Uterus (tissue), 3 donors: ENCODE measurements at regions not wholly inside any gene's neighbourhood (a gene's known extent, or its start where the extent isn't known, plus 50 kb on each side); places are given as distances from the start of the nearest gene placed in this dataset.

Source experiments
- DNase-seq, 2 donors: peaks; one replicate each; pipeline ENCODE4 v3.0.0-alpha.2; 2019 to 2020
- H3K27ac ChIP-seq, 2 donors: fragments of 200-600 bp; sonication (generic); 1 replicate in 1 of 2; 2 replicates in 1 of 2; pipeline ENCODE4 v1.5.1; 2016 to 2018
- H3K27me3 ChIP-seq, 2 donors: fragments of 200-600 bp; sonication (generic); one replicate each; pipeline ENCODE4 v1.5.1; 2018 to 2019; ENCODE audit warnings: control low read depth in 1 of 2
- H3K36me3 ChIP-seq, 2 donors: fragments of 200-600 bp; sonication (generic); one replicate each; pipeline ENCODE4 v1.5.1; 2019; ENCODE audit warnings: control low read depth in 1 of 2
- H3K4me1 ChIP-seq, 2 donors: fragments of 200-600 bp; sonication (generic); one replicate each; pipeline ENCODE4 v1.5.1; 2018 to 2019; ENCODE audit warnings: control low read depth in 1 of 2
- H3K4me3 ChIP-seq, 2 donors: fragments of 200-600 bp; sonication (generic); 1 replicate in 1 of 2; 2 replicates in 1 of 2; pipeline ENCODE4 v1.5.1; 2018 to 2019; ENCODE audit warnings: mild to moderate bottlenecking in 1 of 2
- H3K9me3 ChIP-seq, 2 donors: fragments of 200-600 bp; sonication (generic); one replicate each; pipeline ENCODE4 v1.5.1; 2019; ENCODE audit warnings: control low read depth in 1 of 2
- POLR2A ChIP-seq, 2 donors: fragments of 450-650 bp; IDR thresholded peaks; one replicate each; pipeline ENCODE4 v1.6.1; 2016; ENCODE audit warnings: antibody characterized with exemption in 2 of 2, mild to moderate bottlenecking in 1 of 2, moderate library complexity in 1 of 2
- intact Hi-C: fragments of 100-400 bp; cut with DNase I; formaldehyde crosslinking; loops from one replicate; pipeline ENCODE4 v1.15.1; 2023; ENCODE audit warnings: low total_unique reads
- TF ChIP-seq, protein P1 (sequence below), 4 experiments: fragments of 200-600 bp in 2 of 4; fragments of 450-650 bp in 2 of 4; sonication (generic) in 2 of 4; IDR thresholded peaks; one replicate each; pipeline ENCODE4 v1.5.1; 2016 to 2019; ENCODE audit warnings: antibody characterized with exemption in 4 of 4, mild to moderate bottlenecking in 2 of 4, moderate library complexity in 1 of 4
- donor health status: DM: yes; HTN: yes; CAD: no.

DNA sequence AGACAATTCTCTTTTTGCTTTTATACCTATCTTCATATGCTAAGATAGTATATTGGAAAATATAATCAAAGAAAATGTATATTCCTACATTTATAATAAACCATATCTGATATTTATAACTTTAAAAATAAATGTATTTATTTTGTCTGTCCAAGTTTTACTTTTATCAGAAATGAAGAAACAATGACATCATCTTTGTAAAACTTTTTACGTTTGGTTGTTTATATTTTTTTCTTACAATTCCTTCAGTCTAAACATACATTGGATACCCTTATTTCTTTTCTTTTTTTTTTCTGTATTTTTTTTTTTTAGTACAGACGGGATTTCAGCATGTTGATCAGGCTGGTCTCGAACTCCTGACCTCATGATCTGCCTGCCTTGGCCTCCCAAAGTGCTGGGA lies 1577.0 kb upstream of the SLC39A10 start:
- Histone ChIP-seq H3K4me1 (no peaks in the 10 kb centered on the region), H3K4me3 (no peak overlapping the region), H3K9me3 (no peaks in the 10 kb centered on the region), H3K27ac (no peak overlapping the region), H3K27me3 (no peaks in the 10 kb centered on the region), H3K36me3 (no peaks in the 10 kb centered on the region)
- intact Hi-C loops: no loop called here
- no peak for TF ChIP-seq POLR2A (IDR thresholded peaks at IDR 0.05)
- TF ChIP-seq, protein P1, sequence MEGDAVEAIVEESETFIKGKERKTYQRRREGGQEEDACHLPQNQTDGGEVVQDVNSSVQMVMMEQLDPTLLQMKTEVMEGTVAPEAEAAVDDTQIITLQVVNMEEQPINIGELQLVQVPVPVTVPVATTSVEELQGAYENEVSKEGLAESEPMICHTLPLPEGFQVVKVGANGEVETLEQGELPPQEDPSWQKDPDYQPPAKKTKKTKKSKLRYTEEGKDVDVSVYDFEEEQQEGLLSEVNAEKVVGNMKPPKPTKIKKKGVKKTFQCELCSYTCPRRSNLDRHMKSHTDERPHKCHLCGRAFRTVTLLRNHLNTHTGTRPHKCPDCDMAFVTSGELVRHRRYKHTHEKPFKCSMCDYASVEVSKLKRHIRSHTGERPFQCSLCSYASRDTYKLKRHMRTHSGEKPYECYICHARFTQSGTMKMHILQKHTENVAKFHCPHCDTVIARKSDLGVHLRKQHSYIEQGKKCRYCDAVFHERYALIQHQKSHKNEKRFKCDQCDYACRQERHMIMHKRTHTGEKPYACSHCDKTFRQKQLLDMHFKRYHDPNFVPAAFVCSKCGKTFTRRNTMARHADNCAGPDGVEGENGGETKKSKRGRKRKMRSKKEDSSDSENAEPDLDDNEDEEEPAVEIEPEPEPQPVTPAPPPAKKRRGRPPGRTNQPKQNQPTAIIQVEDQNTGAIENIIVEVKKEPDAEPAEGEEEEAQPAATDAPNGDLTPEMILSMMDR (IDR thresholded peaks at IDR 0.05): no peak
- DNase-seq: no peak

DNA sequence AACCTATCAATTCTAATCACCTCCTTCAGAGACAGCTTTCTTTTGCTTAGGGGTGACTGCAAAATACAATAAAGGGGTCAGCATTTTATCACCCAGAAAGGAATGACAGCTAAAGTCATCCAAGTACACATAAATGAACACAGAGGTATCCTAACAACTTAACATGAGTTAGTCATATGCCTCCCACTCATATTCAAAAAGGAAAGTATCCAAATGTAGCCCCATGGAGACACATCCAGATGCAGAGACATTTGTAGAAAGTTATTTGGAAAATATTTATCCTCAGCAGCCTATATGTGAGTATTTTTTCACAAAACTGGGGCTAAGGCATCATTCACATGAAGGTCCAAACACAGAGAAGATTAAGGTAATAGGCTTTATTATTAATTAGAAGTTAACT lies 1579.7 kb upstream of the SLC39A10 start:
- no peak overlapping the region for H3K4me3 ChIP-seq
- H3K36me3 ChIP-seq: no peaks in the 10 kb centered on the region
- H3K27ac ChIP-seq: no peak overlapping the region
- H3K9me3 ChIP-seq: no peaks in the 10 kb centered on the region
- DNase-seq: no peak
- intact Hi-C loops: no loop called here
- no peak for TF ChIP-seq POLR2A (IDR thresholded peaks at IDR 0.05)
- TF ChIP-seq, protein P1 (IDR thresholded peaks at IDR 0.05): no peak
- H3K4me1 ChIP-seq: no peaks in the 10 kb centered on the region
- H3K27me3 ChIP-seq: no peaks in the 10 kb centered on the region

DNA sequence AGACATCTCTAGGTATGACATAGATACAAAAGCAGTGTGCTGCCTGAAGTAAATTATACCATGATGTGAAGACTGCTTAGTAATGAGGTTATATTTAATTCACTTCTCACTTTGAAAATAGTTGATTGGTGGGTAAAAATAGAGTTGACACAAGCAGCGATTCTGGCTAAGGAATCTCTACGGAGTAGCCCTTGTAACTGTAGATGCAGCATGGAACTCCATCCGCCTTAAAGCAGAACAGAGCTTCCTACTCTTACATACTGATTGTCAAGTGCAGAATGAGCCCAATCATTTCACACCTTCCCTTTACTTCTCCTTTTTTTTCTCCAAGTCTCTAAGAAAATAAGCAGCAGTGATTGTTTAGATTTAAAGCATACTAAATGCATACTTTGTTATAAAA lies 1594.6 kb upstream of the SLC39A10 start:
- TF ChIP-seq, protein P1 (IDR thresholded peaks at IDR 0.05): no peak
- no peak for TF ChIP-seq POLR2A (IDR thresholded peaks at IDR 0.05)
- Histone ChIP-seq H3K36me3 (no peaks in the 10 kb centered on the region), H3K4me3 (no peak overlapping the region), H3K27me3 (no peaks in the 10 kb centered on the region), H3K9me3 (no peaks in the 10 kb centered on the region), H3K27ac (no peak overlapping the region), H3K4me1 (no peaks in the 10 kb centered on the region)
- no peak for DNase-seq
- intact Hi-C loops: no loop called here

DNA sequence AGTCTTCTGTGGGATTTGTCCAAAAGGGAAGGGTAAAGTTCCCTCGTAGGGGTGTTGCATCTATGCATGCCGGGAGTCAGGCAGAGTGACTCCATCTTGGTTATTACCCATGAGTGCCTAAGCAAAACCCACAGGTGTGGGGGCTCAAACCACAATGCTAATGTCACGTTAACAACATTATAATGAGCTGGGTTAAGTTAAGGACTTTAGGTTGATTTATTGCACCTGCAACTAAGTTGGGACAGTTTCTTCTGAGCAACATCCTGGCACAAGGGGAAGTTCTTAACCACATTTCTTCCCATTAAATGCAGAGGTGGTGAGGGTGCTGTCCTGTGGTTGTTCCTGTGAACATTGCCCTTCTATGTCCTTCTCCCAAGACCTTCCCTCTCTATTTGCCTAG lies 1596.8 kb upstream of the SLC39A10 start:
- H3K9me3 ChIP-seq: no peaks in the 10 kb centered on the region
- no peak overlapping the region for H3K27ac ChIP-seq
- TF ChIP-seq, protein P1 (IDR thresholded peaks at IDR 0.05): no peak
- TF ChIP-seq POLR2A (IDR thresholded peaks at IDR 0.05): no peak
- no peaks in the 10 kb centered on the region for H3K27me3 ChIP-seq
- no peaks in the 10 kb centered on the region for H3K36me3 ChIP-seq
- no peak overlapping the region for H3K4me3 ChIP-seq
- intact Hi-C loops: no loop called here
- DNase-seq: no peak
- H3K4me1 ChIP-seq: no peaks in the 10 kb centered on the region

DNA sequence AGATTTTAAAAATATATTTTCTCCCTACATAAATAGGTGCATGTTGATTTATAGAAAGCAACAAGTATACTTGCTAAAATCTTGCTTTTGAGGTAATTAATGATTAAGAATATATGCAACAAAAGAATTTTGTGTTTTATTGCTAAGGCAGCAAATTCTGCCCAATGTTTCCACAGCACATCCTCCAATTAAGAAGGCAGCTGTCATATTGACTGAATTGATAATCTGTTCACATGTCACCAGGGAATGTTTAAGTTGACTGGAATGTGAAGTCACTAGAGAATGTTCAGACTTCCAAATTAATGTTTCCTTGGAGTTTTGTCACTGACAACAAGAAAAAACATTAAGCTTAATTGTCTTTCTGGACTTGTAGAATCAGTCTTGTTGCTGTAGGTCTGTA lies 1602.7 kb upstream of the SLC39A10 start:
- intact Hi-C loops: no loop called here

More for the DNA sequence above, 1602.7 kb upstream of the SLC39A10 start:
- DNase-seq: no peak
- Histone ChIP-seq H3K4me3 (no peak overlapping the region), H3K36me3 (no peaks in the 10 kb centered on the region), H3K9me3 (no peaks in the 10 kb centered on the region), H3K27me3 (no peaks in the 10 kb centered on the region), H3K27ac (no peak overlapping the region), H3K4me1 (no peaks in the 10 kb centered on the region)
- TF ChIP-seq, protein P1 (IDR thresholded peaks at IDR 0.05): no peak
- TF ChIP-seq POLR2A (IDR thresholded peaks at IDR 0.05): no peak
